Loucy (cell line): ENCODE measurements at regions not wholly inside any gene's neighbourhood (a gene's known extent, or its start where the extent isn't known, plus 50 kb on each side); places are given as distances from the start of the nearest gene placed in this dataset.

ENCODE experiments used
- H2AFZ ChIP-seq: fragments of 200-600 bp; sonication (generic); 2 replicates; pipeline ENCODE4 v1.6.0; 2016; ENCODE audit warnings: antibody characterized with exemption, mild to moderate bottlenecking, low read length, moderate library complexity
- H3F3A ChIP-seq: fragments of 200-600 bp; 2 replicates; pipeline ENCODE4 v1.6.0; 2016; ENCODE audit warnings: antibody characterized with exemption, low read depth, mild to moderate bottlenecking
- H3K27me3 ChIP-seq: fragments of 200-600 bp; sonication (generic); 2 replicates; pipeline ENCODE4 v1.6.1; 2014; ENCODE audit warnings: low read length, mild to moderate bottlenecking; ENCODE audit not compliant: insufficient read depth, poor library complexity, severe bottlenecking
- H3K36me3 ChIP-seq: fragments of 200-600 bp; sonication (generic); 2 replicates; pipeline ENCODE4 v1.6.1; 2016; ENCODE audit warnings: low read length; ENCODE audit not compliant: insufficient read depth
- H3K4me1 ChIP-seq: fragments of 200-600 bp; sonication (generic); 2 replicates; pipeline ENCODE4 v1.5.1; 2014; ENCODE audit warnings: low read length, mild to moderate bottlenecking; ENCODE audit not compliant: insufficient read depth, poor library complexity, severe bottlenecking
- H3K4me2 ChIP-seq: fragments of 200-600 bp; sonication (generic); 2 replicates; pipeline ENCODE4 v1.6.0; 2014; ENCODE audit warnings: antibody characterized with exemption, low read length, low read depth, mild to moderate bottlenecking; ENCODE audit not compliant: poor library complexity, severe bottlenecking
- H3K4me3 ChIP-seq: fragments of 200-600 bp; sonication (generic); 2 replicates; pipeline ENCODE4 v1.5.1; 2014; ENCODE audit warnings: low read length, mild to moderate bottlenecking, mixed read lengths; ENCODE audit not compliant: poor library complexity, severe bottlenecking
- H3K79me2 ChIP-seq: fragments of 200-600 bp; sonication (generic); 2 replicates; pipeline ENCODE4 v1.6.1; 2014; ENCODE audit warnings: low read length; ENCODE audit not compliant: insufficient read depth
- H3K9ac ChIP-seq: fragments of 200-600 bp; sonication (generic); 2 replicates; pipeline ENCODE4 v1.6.0; 2014; ENCODE audit warnings: mild to moderate bottlenecking, low read depth, low read length, moderate library complexity; ENCODE audit not compliant: poor library complexity, severe bottlenecking
- H3K9me2 ChIP-seq: fragments of 200-600 bp; sonication (generic); replicated peaks from 2 replicates; pipeline ENCODE4 v1.6.1; 2016; ENCODE audit warnings: low read depth, low read length, mixed read lengths
- H3K9me3 ChIP-seq: fragments of 200-600 bp; sonication (generic); 2 replicates; pipeline ENCODE4 v1.6.1; 2014; ENCODE audit warnings: mild to moderate bottlenecking, antibody characterized with exemption, low read length, low read depth; ENCODE audit not compliant: insufficient read depth
- H4K20me1 ChIP-seq: fragments of 200-600 bp; sonication (generic); 2 replicates; pipeline ENCODE4 v1.6.0; 2014; ENCODE audit warnings: antibody characterized with exemption, low read length, mild to moderate bottlenecking; ENCODE audit not compliant: insufficient read depth, poor library complexity, severe bottlenecking
- EZH2phosphoT487 ChIP-seq: fragments of 200-600 bp; IDR thresholded peaks from 2 replicates; pipeline ENCODE4 v1.6.1; 2018; ENCODE audit warnings: antibody characterized with exemption, mild to moderate bottlenecking, moderate library complexity, borderline replicate concordance
- TF ChIP-seq, protein P1 (sequence below): fragments of 200-600 bp; sonication (generic); conservative IDR thresholded peaks from 2 replicates; pipeline ENCODE4 v1.5.1; 2014; ENCODE audit warnings: mild to moderate bottlenecking, antibody characterized with exemption, low read length

- H3K4me2 ChIP-seq: no peak overlapping the region
- TF ChIP-seq, protein P1, sequence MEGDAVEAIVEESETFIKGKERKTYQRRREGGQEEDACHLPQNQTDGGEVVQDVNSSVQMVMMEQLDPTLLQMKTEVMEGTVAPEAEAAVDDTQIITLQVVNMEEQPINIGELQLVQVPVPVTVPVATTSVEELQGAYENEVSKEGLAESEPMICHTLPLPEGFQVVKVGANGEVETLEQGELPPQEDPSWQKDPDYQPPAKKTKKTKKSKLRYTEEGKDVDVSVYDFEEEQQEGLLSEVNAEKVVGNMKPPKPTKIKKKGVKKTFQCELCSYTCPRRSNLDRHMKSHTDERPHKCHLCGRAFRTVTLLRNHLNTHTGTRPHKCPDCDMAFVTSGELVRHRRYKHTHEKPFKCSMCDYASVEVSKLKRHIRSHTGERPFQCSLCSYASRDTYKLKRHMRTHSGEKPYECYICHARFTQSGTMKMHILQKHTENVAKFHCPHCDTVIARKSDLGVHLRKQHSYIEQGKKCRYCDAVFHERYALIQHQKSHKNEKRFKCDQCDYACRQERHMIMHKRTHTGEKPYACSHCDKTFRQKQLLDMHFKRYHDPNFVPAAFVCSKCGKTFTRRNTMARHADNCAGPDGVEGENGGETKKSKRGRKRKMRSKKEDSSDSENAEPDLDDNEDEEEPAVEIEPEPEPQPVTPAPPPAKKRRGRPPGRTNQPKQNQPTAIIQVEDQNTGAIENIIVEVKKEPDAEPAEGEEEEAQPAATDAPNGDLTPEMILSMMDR: no peak
- TF ChIP-seq EZH2phosphoT487: no peak
- no peaks in the 10 kb centered on the region for H3F3A ChIP-seq
- H3K79me2 ChIP-seq: no peaks in the 10 kb centered on the region
- no peaks in the 10 kb centered on the region for H3K4me1 ChIP-seq
- no peak overlapping the region for H3K9ac ChIP-seq
- no peak overlapping the region for H3K4me3 ChIP-seq
- H3K36me3 ChIP-seq: no peaks in the 10 kb centered on the region
- H4K20me1 ChIP-seq: no peaks in the 10 kb centered on the region
- no peaks in the 10 kb centered on the region for H3K27me3 ChIP-seq
- H3K9me2 ChIP-seq: no peaks in the 10 kb centered on the region
- no peak overlapping the region for H2AFZ ChIP-seq
- no peaks in the 10 kb centered on the region for H3K9me3 ChIP-seq
These were observed 220.7 kb downstream of the GRXCR1 start for GRCh38 chr4:43113196-43113595.

DNA sequence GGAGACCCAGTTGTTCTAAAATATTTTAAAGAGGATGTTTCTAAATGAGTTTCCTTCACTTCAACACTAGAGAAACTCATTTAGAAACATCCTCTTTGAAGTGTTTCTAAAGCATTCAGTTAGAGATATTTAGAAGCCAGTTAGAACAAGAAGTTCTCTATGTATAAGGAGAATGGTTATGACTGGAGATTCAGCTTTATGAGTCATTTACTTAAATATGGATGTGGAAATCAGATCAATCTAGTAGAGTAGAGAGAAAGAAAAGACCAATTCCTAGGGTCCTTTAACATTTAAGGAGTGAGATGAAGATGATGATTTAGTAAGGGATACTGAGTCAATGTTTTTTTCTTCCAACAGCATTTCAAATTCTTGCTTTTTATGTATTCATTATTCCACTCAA, 234.1 kb downstream of the GRXCR1 start:
- H3F3A ChIP-seq: no peaks in the 10 kb centered on the region
- H3K36me3 ChIP-seq: no peaks in the 10 kb centered on the region

GRCh38 chr4:43130228-43131021, 237.9 kb downstream of the GRXCR1 start:
- H3K36me3 ChIP-seq: no peaks in the 10 kb centered on the region
- no peak for TF ChIP-seq EZH2phosphoT487
- TF ChIP-seq, protein P1: no peak
- H3K79me2 ChIP-seq: no peaks in the 10 kb centered on the region
- no peak overlapping the region for H3K9ac ChIP-seq
- H2AFZ ChIP-seq: no peak overlapping the region
- H3K4me2 ChIP-seq: no peak overlapping the region
- H3F3A ChIP-seq: no peaks in the 10 kb centered on the region
- H3K4me3 ChIP-seq: no peak overlapping the region
- H3K9me3 ChIP-seq: no peaks in the 10 kb centered on the region
- H4K20me1 ChIP-seq: no peaks in the 10 kb centered on the region
- H3K9me2 ChIP-seq: no peaks in the 10 kb centered on the region
- H3K4me1 ChIP-seq: no peaks in the 10 kb centered on the region
- H3K27me3 ChIP-seq: no peaks in the 10 kb centered on the region

More for the DNA sequence above, 234.1 kb downstream of the GRXCR1 start:
- Histone ChIP-seq H3K79me2 (no peaks in the 10 kb centered on the region), H3K4me3 (no peak overlapping the region), H3K4me1 (no peaks in the 10 kb centered on the region), H3K27me3 (no peaks in the 10 kb centered on the region), H2AFZ (no peak overlapping the region), H4K20me1 (no peaks in the 10 kb centered on the region), H3K9ac (no peak overlapping the region), H3K9me3 (no peaks in the 10 kb centered on the region), H3K4me2 (no peak overlapping the region), H3K9me2 (no peaks in the 10 kb centered on the region)
- TF ChIP-seq, protein P1: no peak
- no peak for TF ChIP-seq EZH2phosphoT487
